ENCODE measurements at regions not wholly inside any gene's neighbourhood (a gene's known extent, or its start where the extent isn't known, plus 50 kb on each side); places are given as distances from the start of the nearest gene placed in this dataset.

DNA sequence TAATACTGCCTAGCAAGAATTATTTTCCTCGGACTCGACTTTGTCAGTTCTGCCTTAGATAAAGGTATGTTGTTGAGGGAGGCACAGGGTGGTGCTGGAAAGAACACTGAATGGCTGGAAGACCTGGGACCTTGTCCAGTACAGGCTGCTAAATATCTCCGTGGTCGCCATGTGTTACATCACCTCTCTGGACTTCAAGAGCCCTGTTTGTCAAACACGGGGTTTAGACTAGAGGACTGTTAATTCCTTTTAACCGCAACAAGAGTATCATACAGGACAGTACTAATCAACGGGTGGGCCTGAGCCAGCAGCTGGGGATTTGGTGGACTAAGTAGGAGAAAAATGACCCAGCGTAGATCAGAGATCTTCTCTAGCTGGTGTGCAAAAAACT lies 476.3 kb downstream of the LRIG3 start:
- Histone ChIP-seq H2AFZ (replicated peaks; ENCODE audit: low read length, poor library complexity) (peak overlapping the region; percentile 9), H4K91ac (ENCODE audit: insufficient read depth, low read depth, low read length) (no peak overlapping the region), H3K36me3 (ENCODE audit: control insufficient read depth, insufficient read depth, low read length) (no peaks in the 10 kb centered on the region), H2BK20ac (ENCODE audit: low read depth, low read length) (no peak overlapping the region), H3K56ac (ENCODE audit: extremely low read depth, insufficient read depth, low read length) (no peak overlapping the region), H2AK9ac (replicated peaks; ENCODE audit: low read depth, low read length, poor library complexity) (no peak overlapping the region), H4K5ac (ENCODE audit: low read depth, low read length) (no peak overlapping the region), H2BK120ac (ENCODE audit: low read depth, low read length) (peak overlapping the region; percentile 48; the same call in 1 of the 2 replicates), H3K27me3 (ENCODE audit: control insufficient read depth, insufficient read depth, low read length) (no peaks in the 10 kb centered on the region), H3K14ac (replicated peaks; ENCODE audit: low read depth, low read length) (no peak overlapping the region), H3K4ac (ENCODE audit: low read depth, low read length) (peak overlapping the region; percentile 30; the same call in 1 of the 2 replicates), H4K20me1 (ENCODE audit: insufficient read depth, low read length) (no peaks in the 10 kb centered on the region), H3K27ac (ENCODE audit: insufficient read depth, low read length) (no peak overlapping the region), H2BK5ac (ENCODE audit: low read depth, low read length, poor library complexity, severe bottlenecking) (no peak overlapping the region), H3K4me2 (ENCODE audit: low read depth, low read length) (no peak overlapping the region), H3K4me3 (ENCODE audit: insufficient read depth, low read depth, low read length) (no peak overlapping the region), H3K4me1 (ENCODE audit: control insufficient read depth, insufficient read depth, low read length) (no peaks in the 10 kb centered on the region), H4K8ac (ENCODE audit: low read depth in 2 of 2, low read length in 2 of 2) (0 out of 4 replicates have a peak overlapping the region, but pooled peaks of 1 of the 2 experiments have one; percentile 24), H3K9me1 (ENCODE audit: insufficient read depth, low read length) (no peaks in the 10 kb centered on the region), H2BK15ac (ENCODE audit: low read depth, low read length) (no peak overlapping the region), H3K18ac (ENCODE audit: low read depth, low read length) (no peak overlapping the region; the same call in 1 of the 2 replicates), H3K79me1 (ENCODE audit: low read depth in 1 of 2, low read length in 2 of 2) (no peaks in the 10 kb centered on the region), H3K9me3 (ENCODE audit: control insufficient read depth, insufficient read depth, low read length) (no peaks in the 10 kb centered on the region), H2AK5ac (ENCODE audit: low read depth, low read length) (no peak overlapping the region), H3K9ac (ENCODE audit: low read depth, low read length) (no peak overlapping the region), H3K23ac (ENCODE audit: low read depth, low read length) (no peak overlapping the region)
- intact Hi-C loops (cut with micrococcal nuclease) = no loop called here
- in situ Hi-C loops (cut with MboI; ENCODE audit: low sequenced_read_pairs) = no loop called here
- no TSS peak for BruUV-seq (replicated peaks)
- dilution Hi-C loops (cut with HindIII; ENCODE audit: low sequenced_read_pairs, unreplicated experiment) = no loop called here
- TF ChIP-seq MAZ (IDR thresholded peaks at IDR 0.05; ENCODE audit: borderline replicate concordance, low read depth, low read length) (no peak), BHLHE40 (IDR thresholded peaks at IDR 0.05; ENCODE audit: low read depth, low read length) (no peak), POLR2A (IDR thresholded peaks at IDR 0.05; ENCODE audit: low read depth, low read length) (no peak)
- TF ChIP-seq, protein P1, sequence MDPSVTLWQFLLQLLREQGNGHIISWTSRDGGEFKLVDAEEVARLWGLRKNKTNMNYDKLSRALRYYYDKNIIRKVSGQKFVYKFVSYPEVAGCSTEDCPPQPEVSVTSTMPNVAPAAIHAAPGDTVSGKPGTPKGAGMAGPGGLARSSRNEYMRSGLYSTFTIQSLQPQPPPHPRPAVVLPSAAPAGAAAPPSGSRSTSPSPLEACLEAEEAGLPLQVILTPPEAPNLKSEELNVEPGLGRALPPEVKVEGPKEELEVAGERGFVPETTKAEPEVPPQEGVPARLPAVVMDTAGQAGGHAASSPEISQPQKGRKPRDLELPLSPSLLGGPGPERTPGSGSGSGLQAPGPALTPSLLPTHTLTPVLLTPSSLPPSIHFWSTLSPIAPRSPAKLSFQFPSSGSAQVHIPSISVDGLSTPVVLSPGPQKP (IDR thresholded peaks at IDR 0.05; ENCODE audit: borderline replicate concordance, low read depth, low read length) = no peak
- 93% methylated on average over 2 of the region's 8 CpGs; no CpG with 5 or more reads in 1 of the 2 experiments for WGBS, 2 experiments (ENCODE audit: extremely low coverage in 2 of 2, insufficient read length in 1 of 2)
- ChIA-PET POLR2A (ENCODE audit: unreplicated experiment) (no interaction called here), CTCF (interaction anchor here (0.6 to 1.4 kb wide), 4 partner anchors 10 to 511 kb away, joined by 3 to 7 read pairs (median 5); no protein-coding TSS in a partner anchor)
- DNase-seq = peak; percentile 59
- ATAC-seq (ENCODE audit: low read depth) = peak; percentile 67
